HG02870 (cell line): ENCODE measurements at regions not wholly inside any gene's neighbourhood (a gene's known extent, or its start where the extent isn't known, plus 50 kb on each side); places are given as distances from the start of the nearest gene placed in this dataset.

ENCODE experiments used
- ATAC-seq: cut with Tn5 transposase; IDR thresholded peaks from one replicate; pipeline ENCODE4 v1.9.1; 2021; ENCODE audit warnings: mild to moderate bottlenecking, moderate library complexity; ENCODE audit not compliant: unreplicated experiment

- ATAC-seq: no peak
Measured at GRCh38 chr9:106576232-106576760, 286.7 kb upstream of the ZNF462 start.

DNA sequence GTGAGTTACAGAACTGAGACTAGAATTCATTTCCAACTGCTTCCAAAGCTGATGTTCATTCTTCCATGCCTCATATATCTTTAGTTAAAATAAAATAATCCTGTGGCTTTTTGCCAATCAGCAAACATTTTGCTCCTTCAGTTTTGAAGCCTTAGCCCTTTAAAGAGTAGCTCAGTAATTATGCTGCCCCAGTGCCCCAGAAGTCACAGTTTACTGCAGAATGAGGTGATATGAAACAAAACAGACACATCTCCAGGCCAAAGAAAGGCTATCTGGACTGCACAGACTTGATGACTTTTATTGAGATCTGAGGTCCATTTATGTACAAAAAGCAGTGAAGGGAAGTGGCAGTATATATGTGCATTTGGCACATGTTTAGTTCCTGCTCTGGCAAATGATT, 285.8 kb upstream of the ZNF462 start:
- no peak for ATAC-seq

DNA sequence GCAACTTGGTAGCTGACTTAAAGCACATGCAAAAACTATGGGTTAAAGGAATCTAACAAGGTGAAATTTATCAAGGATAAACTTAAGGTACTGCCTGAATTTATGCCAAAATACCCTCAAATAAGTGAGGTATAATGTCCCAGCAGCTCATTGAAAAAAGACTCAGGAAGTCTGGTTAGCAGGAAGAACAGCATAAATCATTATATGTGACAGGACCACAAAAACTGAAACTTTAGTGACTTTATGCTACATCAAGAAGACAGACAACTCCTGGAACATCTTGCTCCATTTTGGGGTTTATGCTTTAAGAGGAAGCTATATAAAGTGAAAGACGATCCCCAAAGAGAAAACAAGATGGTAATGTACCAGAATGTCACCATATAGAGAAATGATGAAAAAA, 282.4 kb upstream of the ZNF462 start:
- no peak for ATAC-seq

DNA sequence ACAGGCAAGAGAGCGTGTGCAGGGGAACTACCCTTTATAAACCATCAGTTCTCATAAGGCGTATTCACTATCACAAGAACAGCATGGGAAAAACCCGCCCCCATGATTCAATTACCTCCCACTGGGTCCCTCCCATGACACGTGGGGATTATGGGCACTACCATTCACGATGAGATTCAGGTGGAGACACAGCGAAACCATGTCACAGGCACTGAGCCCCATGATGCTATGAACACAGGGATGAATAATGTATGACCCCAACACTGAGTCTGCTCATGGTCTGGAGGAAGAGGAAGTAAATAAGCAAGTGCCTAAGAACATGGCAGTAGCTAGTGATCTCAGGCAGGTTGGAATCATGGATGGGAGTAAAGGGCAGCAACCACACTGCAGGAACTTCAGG, 281.0 kb upstream of the ZNF462 start:
- no peak for ATAC-seq

DNA sequence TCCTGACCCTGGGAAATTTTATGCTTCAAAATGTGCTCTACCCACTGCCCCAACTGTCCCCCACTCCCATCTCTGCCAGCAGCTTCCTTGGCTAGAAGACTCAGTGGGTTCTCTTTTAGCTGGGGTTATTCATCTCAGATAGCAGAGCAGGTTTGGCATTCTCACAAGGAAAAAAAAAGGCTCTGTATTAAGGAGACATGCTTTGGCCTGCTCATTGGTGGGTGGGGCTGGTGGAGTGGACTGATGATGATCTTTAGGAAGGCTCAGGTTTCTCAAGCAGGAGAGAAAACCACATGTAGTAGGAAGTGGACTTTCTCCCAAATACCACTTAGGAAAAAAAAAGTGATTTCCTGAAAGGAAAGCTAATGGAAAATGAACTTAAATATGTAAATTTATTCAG, 279.2 kb upstream of the ZNF462 start:
- no peak for ATAC-seq

- no peak for ATAC-seq
Measured at GRCh38 chr9:106587042-106587441, 275.9 kb upstream of the ZNF462 start.

GRCh38 chr9:106588626-106589025, 274.3 kb upstream of the ZNF462 start:
- no peak for ATAC-seq

GRCh38 chr9:106590759-106591505, 272.0 kb upstream of the ZNF462 start:
- ATAC-seq: no peak

- no peak for ATAC-seq
Measured at GRCh38 chr9:106593201-106593600, 269.8 kb upstream of the ZNF462 start.

DNA sequence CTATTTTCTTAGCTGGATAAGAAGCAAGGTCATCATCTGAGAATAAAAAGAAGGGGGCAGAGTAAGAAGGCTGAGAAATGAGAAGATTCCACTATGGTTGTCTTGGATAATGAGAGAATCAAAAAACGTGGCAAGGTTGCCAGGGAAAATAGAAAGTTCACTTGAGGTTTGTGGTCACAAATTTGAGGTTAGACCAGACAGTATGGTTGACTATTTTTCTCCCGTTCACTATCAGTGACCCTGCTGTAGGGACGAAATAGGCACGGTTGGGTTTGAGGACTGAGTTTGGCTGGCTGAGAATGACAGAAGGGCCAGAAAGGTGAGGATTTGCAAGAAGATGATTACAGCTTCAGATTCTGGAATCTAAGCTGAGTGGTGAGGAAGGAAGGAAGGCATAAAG, 266.0 kb upstream of the ZNF462 start:
- ATAC-seq: no peak

- no peak for ATAC-seq
Measured at GRCh38 chr9:106600955-106601560, 261.9 kb upstream of the ZNF462 start.

GRCh38 chr9:106602344-106602743, 260.6 kb upstream of the ZNF462 start:
- ATAC-seq: no peak

DNA sequence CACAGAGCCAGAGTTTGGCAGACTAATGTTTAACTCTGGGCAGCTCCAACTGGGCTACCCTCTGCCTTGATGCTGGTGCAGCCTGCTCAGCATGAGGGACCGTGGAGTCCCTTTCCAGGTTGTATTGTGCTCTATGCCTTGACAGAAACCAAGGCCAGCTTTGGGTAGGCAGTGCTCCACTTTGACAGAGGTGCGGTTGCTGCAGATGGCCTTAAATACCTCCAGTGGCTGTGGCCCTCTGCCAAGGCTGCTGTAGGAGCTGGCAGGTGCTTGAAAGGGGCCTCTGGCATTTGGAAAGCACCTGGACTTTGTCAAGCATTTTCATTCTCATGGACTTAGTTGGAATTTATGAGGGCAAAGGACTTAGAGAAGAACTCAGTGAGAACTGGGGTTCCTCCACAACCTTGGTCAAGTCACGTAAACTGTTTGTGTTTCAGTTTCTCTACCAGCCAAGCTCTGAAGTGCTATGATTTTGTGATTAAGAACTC, 249.7 kb upstream of the ZNF462 start:
- ATAC-seq: no peak

DNA sequence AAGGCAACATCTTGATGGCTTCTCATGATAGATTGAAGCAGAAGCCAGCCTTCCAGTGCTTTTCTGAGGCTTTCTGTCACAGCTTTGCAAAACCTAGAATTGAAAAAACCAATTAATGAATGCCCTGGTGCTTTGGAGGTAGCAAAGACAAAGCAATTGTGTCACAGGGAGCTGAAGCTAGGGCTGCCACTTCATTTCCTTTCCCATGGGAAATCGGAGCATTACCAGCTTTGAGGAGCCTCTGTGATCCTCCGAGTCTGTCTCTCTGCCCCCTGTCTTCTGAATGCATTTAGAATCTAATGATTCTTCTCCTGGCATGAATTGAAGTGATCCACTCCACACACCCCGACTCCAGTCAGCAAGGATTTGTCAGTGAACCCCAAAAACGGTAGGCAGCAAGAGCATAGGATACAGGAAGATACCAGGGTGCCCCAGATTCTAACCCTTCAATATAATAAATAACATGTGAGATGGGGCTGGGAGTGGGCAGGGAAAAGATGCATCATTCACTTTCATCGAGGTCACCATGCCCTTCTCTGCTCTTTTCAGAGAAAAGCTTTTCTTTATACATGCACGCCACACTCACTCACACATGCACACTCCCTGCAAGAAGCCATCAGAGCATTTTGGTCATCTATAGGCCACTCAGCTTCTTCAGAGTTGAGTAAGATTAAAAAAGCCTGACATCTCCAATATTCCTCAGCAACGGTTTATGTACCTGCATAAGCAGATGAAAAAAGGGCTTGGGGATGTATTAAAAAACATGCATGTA, 247.7 kb upstream of the ZNF462 start:
- no peak for ATAC-seq

- no peak for ATAC-seq
Measured at GRCh38 chr9:106616026-106616425, 246.9 kb upstream of the ZNF462 start.

DNA sequence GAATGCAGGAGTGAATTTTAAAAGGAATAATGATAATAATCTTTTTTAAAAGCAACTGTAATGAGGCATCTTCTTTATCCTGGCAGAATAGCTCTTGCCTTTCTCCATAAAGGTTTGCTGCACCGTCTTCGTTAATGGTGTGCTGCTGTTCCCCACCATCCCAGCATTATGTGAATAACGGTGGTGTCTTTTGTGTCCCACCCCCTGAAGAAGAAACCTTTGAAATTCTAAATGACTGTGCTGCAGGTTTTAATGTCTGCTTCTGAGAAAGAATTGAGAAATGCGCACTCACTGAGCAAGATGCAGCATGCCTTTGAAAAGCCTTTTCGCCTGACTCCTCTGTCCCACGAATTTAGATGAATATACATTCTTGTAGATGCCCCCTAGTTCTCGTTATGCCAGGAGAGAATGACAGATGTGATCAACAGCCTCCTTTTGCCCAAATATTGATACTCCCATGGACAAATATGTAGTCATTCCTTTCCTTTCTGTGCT, 246.1 kb upstream of the ZNF462 start:
- no peak for ATAC-seq

GRCh38 chr9:106619211-106619610, 243.8 kb upstream of the ZNF462 start:
- no peak for ATAC-seq

- ATAC-seq: no peak
Measured at GRCh38 chr9:106620081-106620480, 242.9 kb upstream of the ZNF462 start.

GRCh38 chr9:106620866-106621265, 242.1 kb upstream of the ZNF462 start:
- no peak for ATAC-seq

DNA sequence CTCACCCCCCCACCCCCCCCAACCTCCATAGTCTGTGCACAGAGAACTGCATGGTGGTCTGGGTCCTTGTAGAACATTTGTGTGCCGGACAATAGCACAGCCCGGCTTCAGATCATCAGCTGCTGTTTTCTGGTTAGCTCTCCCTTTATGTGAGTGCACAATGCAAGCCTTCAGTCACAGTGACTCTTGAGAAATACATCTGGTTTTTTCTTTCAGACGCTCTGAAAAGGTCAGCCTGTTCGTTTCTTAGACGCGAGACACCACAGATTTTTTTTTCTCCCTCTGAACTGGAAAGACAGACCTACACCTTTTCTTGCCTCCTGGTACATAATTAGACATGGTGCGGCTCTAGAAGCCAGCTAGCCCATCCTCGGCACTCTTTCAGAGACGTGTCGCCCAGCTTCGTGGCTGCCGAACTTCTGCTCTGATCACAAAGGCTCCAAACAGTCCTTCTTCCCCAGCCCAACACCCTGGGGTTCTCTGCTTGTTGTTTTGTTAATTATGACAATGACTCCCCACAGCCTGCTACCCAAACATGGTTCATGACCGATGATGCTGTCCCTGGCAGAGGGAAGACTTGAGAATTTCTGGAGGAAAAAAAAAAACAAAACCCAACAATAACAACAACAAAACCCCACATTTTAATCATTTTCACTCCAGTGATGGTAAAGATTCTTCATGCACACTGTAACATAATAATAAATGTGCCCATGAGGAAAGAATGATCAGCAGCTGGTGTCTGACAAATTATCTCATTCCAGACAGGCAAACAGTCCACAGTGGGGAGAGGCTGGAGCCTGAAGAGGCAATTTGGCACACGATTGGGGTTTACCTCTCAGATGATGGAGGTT, 241.4 kb upstream of the ZNF462 start:
- ATAC-seq: no peak

- no peak for ATAC-seq
Measured at GRCh38 chr9:106622164-106622487, 240.8 kb upstream of the ZNF462 start.
